ENCODE measurements at regions not wholly inside any gene's neighbourhood (a gene's known extent, or its start where the extent isn't known, plus 50 kb on each side); places are given as distances from the start of the nearest gene placed in this dataset.

GRCh38 chr6:80974579-80974978 is 777.9 kb downstream of the TENT5A start:
- peak overlapping the region; percentile 81 for H2BK120ac ChIP-seq (replicated peaks; ENCODE audit: low read depth, low read length)
- peaks cover 3 to 6% (median 5%) of the 10 kb centered on the region in 4 experiments for H3K4me1 ChIP-seq (replicated peaks in 1 of 4; ENCODE audit: control insufficient read depth in 3 of 4, insufficient read depth in 4 of 4, low read length in 3 of 4)
- DNase-seq (ENCODE audit: low read depth in 1 of 2, low spot score in 2 of 2), result peak in 1 of 2 experiments; percentile 23
- H3K23ac ChIP-seq (ENCODE audit: insufficient read length), result no peak overlapping the region
- WGBS, 2 experiments (ENCODE audit: extremely low coverage in 1 of 2, insufficient coverage in 1 of 2, insufficient read length in 1 of 2, insufficient replicate concordance in 2 of 2, low coverage in 1 of 2, low lambda C conversion rate in 2 of 2, missing lambda C conversion rate in 1 of 2), result 49% methylated on average over 2 of the region's 2 CpGs; no CpG with 5 or more reads in 1 of the 2 experiments
- no peaks in the 10 kb centered on the region for H3K79me2 ChIP-seq (ENCODE audit: control insufficient read depth in 1 of 2, insufficient read depth in 2 of 2, low read length in 2 of 2)
- 0 out of 2 replicates have a peak overlapping the region, but pooled peaks have one; percentile 93 for H2AK5ac ChIP-seq (ENCODE audit: low read depth, low read length)
- no peaks in the 10 kb centered on the region for H3K23me2 ChIP-seq (ENCODE audit: low read depth, low read length)
- H2BK12ac ChIP-seq (ENCODE audit: low read depth, low read length), result peak overlapping the region; percentile 65; the same call in 1 of the 2 replicates
- peak overlapping the region; percentile 22; the same call in 1 of the 2 replicates for H2BK15ac ChIP-seq (ENCODE audit: low read length)
- no peak overlapping the region for H3K14ac ChIP-seq (ENCODE audit: insufficient read length)
- 0 out of 2 replicates have a peak overlapping the region, but pooled peaks have one; percentile 0 for H2AFZ ChIP-seq (ENCODE audit: low read length)
- H4K91ac ChIP-seq (replicated peaks; ENCODE audit: insufficient read length, low read length), result no peak overlapping the region
- H4K5ac ChIP-seq (ENCODE audit: insufficient read length, low read depth, low read length), result peak overlapping the region; percentile 47
- H4K20me1 ChIP-seq (replicated peaks in 1 of 2; ENCODE audit: control insufficient read depth in 1 of 2, insufficient read depth in 2 of 2, low read length in 2 of 2), result no peaks in the 10 kb centered on the region
- no peak overlapping the region for H3K18ac ChIP-seq (ENCODE audit: extremely low read depth, low read length)
- H3K4me3 ChIP-seq (ENCODE audit: extremely low read depth in 1 of 4, insufficient read depth in 2 of 4, low read depth in 3 of 4, low read length in 4 of 4), result peak overlapping the region in 1 of 4 experiments; percentile 13; a peak in 1 of 8 replicates
- no peaks in the 10 kb centered on the region for H3K27me3 ChIP-seq (replicated peaks in 1 of 4; ENCODE audit: control insufficient read depth in 3 of 4, extremely low read depth in 1 of 4, insufficient read depth in 3 of 4, low read length in 3 of 4)
- CTCF ChIA-PET (ENCODE audit: partially characterized antibody), result interaction anchor here (1.1 kb wide), 1 partner anchor 13 kb away, joined by 3 read pairs; no protein-coding TSS in a partner anchor
- H3K9me3 ChIP-seq (ENCODE audit: insufficient read depth in 2 of 2, low read depth in 1 of 2, low read length in 1 of 2), result peaks cover 8 to 10% of the 10 kb centered on the region in 2 experiments; a peak in 3 of 4 replicates
- H2BK5ac ChIP-seq (ENCODE audit: low read depth, low read length), result peak overlapping the region; percentile 76; the same call in 1 of the 2 replicates
- no peak for FAIRE-seq
- TF ChIP-seq NANOG (IDR thresholded peaks at IDR 0.05; ENCODE audit: insufficient read depth, low read depth, low read length, poor library complexity, severe bottlenecking) (peak; percentile 49), TEAD4 (IDR thresholded peaks at IDR 0.05; ENCODE audit: low read depth, low read length) (peak; percentile 81), CTBP2 (IDR thresholded peaks at IDR 0.05; ENCODE audit: borderline replicate concordance, insufficient read depth, insufficient read length, low read length) (no peak), CHD2 (IDR thresholded peaks at IDR 0.05; ENCODE audit: low read length) (no peak)
- POLR2A ChIA-PET (ENCODE audit: partially characterized antibody), result no interaction called here
- H3K56ac ChIP-seq (replicated peaks; ENCODE audit: insufficient read length, low read depth, low read length), result no peak overlapping the region
- no peaks in the 10 kb centered on the region; a peak in 3 of 8 replicates for H3K36me3 ChIP-seq (ENCODE audit: control insufficient read depth in 2 of 4, insufficient read depth in 4 of 4, low read length in 3 of 4)
- H4K8ac ChIP-seq (ENCODE audit: extremely low read depth, insufficient read depth, low read length), result no peak overlapping the region
- H3K9ac ChIP-seq (replicated peaks in 1 of 4; ENCODE audit: extremely low read depth in 1 of 4, low read depth in 3 of 4, low read length in 3 of 4), result no peak overlapping the region
- no peak overlapping the region for H3K27ac ChIP-seq (ENCODE audit: low read depth, low read length)
- peak overlapping the region; percentile 93 for H3K4ac ChIP-seq (replicated peaks; ENCODE audit: insufficient read length, low read depth, low read length)
- H3K79me1 ChIP-seq (ENCODE audit: low read depth, low read length), result no peaks in the 10 kb centered on the region
- 0 out of 2 replicates have a peak overlapping the region, but pooled peaks have one; percentile 53 for H2BK20ac ChIP-seq (ENCODE audit: low read length)
- peak overlapping the region; percentile 27 to 41 for H3K4me2 ChIP-seq (ENCODE audit: insufficient read depth in 1 of 2, low read depth in 2 of 2, low read length in 2 of 2)

All from H1 (cell line).